OCI-LY7 (cell line): ENCODE measurements at regions not wholly inside any gene's neighbourhood (a gene's known extent, or its start where the extent isn't known, plus 50 kb on each side); places are given as distances from the start of the nearest gene placed in this dataset.
"Not testable (repeated sequence)": the region's sequence is repeated elsewhere in the genome, so short reads cannot be mapped to it uniquely, and the experiment has no call there.

Source experiments
- BruUV-seq: library from RNA; stranded (reverse); fragments of 400-500 nt; replicated peaks from 2 replicates; lab custom pipeline; 2021; lab: Mats Ljungman, UMichigan
- CTCF ChIA-PET: fragments of 300-600 bp; sonication (Branson Sonifier 250); formaldehyde crosslinking; loops from one replicate; lab custom pipeline; 2022; ENCODE audit warnings: antibody characterized with exemption; ENCODE audit not compliant: unreplicated experiment; lab: Charles Lee
- POLR2A ChIA-PET: fragments of 300-600 bp; sonication (Branson Sonifier 250); formaldehyde crosslinking; loops from one replicate; lab custom pipeline; 2022; ENCODE audit warnings: antibody characterized with exemption; lab: Charles Lee
- DNase-seq: peaks from one replicate; pipeline ENCODE4 v3.0.0-alpha.2; 2015; ENCODE audit warnings: low spot score
- H2AFZ ChIP-seq: fragments of 200-600 bp; sonication (generic), shearing (Covaris generic); 2 replicates; pipeline ENCODE4 v1.6.1; 2014; ENCODE audit warnings: mild to moderate bottlenecking, antibody characterized with exemption, low read length, moderate library complexity
- H3K27ac ChIP-seq: fragments of 200-600 bp; sonication (generic); 2 replicates; pipeline ENCODE4 v1.5.1; 2014; ENCODE audit warnings: mixed run types, low read depth, mild to moderate bottlenecking, moderate library complexity, low read length, inconsistent platforms; ENCODE audit not compliant: poor library complexity, severe bottlenecking
- H3K36me3 ChIP-seq: fragments of 200-600 bp; sonication (generic); 2 replicates; pipeline ENCODE4 v1.6.1; 2014; ENCODE audit warnings: mild to moderate bottlenecking, antibody characterized with exemption, low read length, moderate library complexity, mixed read lengths; ENCODE audit not compliant: insufficient read depth
- H3K4me1 ChIP-seq: fragments of 200-600 bp; sonication (generic); 2 replicates; pipeline ENCODE4 v1.5.1; 2014; ENCODE audit warnings: mild to moderate bottlenecking, low read length; ENCODE audit not compliant: insufficient read depth, poor library complexity, severe bottlenecking
- H3K4me2 ChIP-seq: fragments of 200-600 bp; sonication (generic); 2 replicates; pipeline ENCODE4 v1.6.1; 2014; ENCODE audit warnings: mild to moderate bottlenecking, low read length
- H3K4me3 ChIP-seq: fragments of 200-600 bp; sonication (generic); 2 replicates; pipeline ENCODE4 v1.5.1; 2014; ENCODE audit warnings: mild to moderate bottlenecking, low read depth, low read length; ENCODE audit not compliant: poor library complexity, severe bottlenecking
- H3K79me2 ChIP-seq: fragments of 200-600 bp; sonication (generic); 2 replicates; pipeline ENCODE4 v1.6.1; 2016; ENCODE audit warnings: low read depth, mild to moderate bottlenecking, low read length, moderate library complexity, mixed read lengths; ENCODE audit not compliant: insufficient read depth
- H3K9me2 ChIP-seq: fragments of 200-600 bp; sonication (generic); 2 replicates; pipeline ENCODE4 v1.6.1; 2016; ENCODE audit warnings: mild to moderate bottlenecking, low read length, mixed read lengths; ENCODE audit not compliant: insufficient read depth
- H3K9me3 ChIP-seq: fragments of 200-600 bp; sonication (generic); 2 replicates; pipeline ENCODE4 v1.6.1; 2014; ENCODE audit warnings: mild to moderate bottlenecking, mixed run types, low read length, mixed read lengths
- H4K20me1 ChIP-seq: fragments of 200-600 bp; sonication (generic); 2 replicates; pipeline ENCODE4 v1.6.1; 2014; ENCODE audit warnings: mild to moderate bottlenecking, antibody characterized with exemption, low read length, moderate library complexity, mixed read lengths; ENCODE audit not compliant: insufficient read depth
- intact Hi-C: fragments of 100-400 bp; cut with micrococcal nuclease; formaldehyde crosslinking; loops from one replicate; pipeline ENCODE4 v1.10.0; 2022; ENCODE audit not compliant: unreplicated experiment

- H3K9me2 ChIP-seq, H3K4me1 ChIP-seq, H3K36me3 ChIP-seq, CTCF ChIA-PET, H2AFZ ChIP-seq, intact Hi-C loops, BruUV-seq, H4K20me1 ChIP-seq, H3K4me3 ChIP-seq, H3K9me3 ChIP-seq, H3K4me2 ChIP-seq, DNase-seq, H3K79me2 ChIP-seq, H3K27ac ChIP-seq, POLR2A ChIA-PET: not testable (repeated sequence)
These were observed 380.1 kb upstream of the FRG1 start for GRCh38 chr4:189560605-189561004.

- H3K9me3 ChIP-seq, H3K79me2 ChIP-seq, H3K9me2 ChIP-seq, H4K20me1 ChIP-seq, H3K36me3 ChIP-seq, CTCF ChIA-PET, H3K4me3 ChIP-seq, BruUV-seq, H2AFZ ChIP-seq, POLR2A ChIA-PET, intact Hi-C loops, H3K27ac ChIP-seq, DNase-seq, H3K4me1 ChIP-seq, H3K4me2 ChIP-seq: not testable (repeated sequence)
These were observed 376.9 kb upstream of the FRG1 start for GRCh38 chr4:189563751-189564150.

- CTCF ChIA-PET, H4K20me1 ChIP-seq, H3K79me2 ChIP-seq, H3K9me3 ChIP-seq, H3K36me3 ChIP-seq, H3K27ac ChIP-seq, H2AFZ ChIP-seq, H3K4me1 ChIP-seq, H3K4me3 ChIP-seq, H3K4me2 ChIP-seq, H3K9me2 ChIP-seq, BruUV-seq, DNase-seq, intact Hi-C loops, POLR2A ChIA-PET: not testable (repeated sequence)
These were observed 374.4 kb upstream of the FRG1 start for GRCh38 chr4:189566271-189566670.

- H3K9me3 ChIP-seq, H3K4me1 ChIP-seq, H3K27ac ChIP-seq, H3K4me3 ChIP-seq, H4K20me1 ChIP-seq, H3K36me3 ChIP-seq, POLR2A ChIA-PET, DNase-seq, BruUV-seq, H3K4me2 ChIP-seq, H3K9me2 ChIP-seq, CTCF ChIA-PET, H2AFZ ChIP-seq, intact Hi-C loops, H3K79me2 ChIP-seq: not testable (repeated sequence)
These were observed 373.8 kb upstream of the FRG1 start for GRCh38 chr4:189566900-189567299.

GRCh38 chr4:189579645-189580044 is 361.0 kb upstream of the FRG1 start:
- H3K9me2 ChIP-seq, DNase-seq, H3K4me3 ChIP-seq, CTCF ChIA-PET, BruUV-seq, POLR2A ChIA-PET, H2AFZ ChIP-seq, H3K79me2 ChIP-seq, H3K4me1 ChIP-seq, H3K9me3 ChIP-seq, H4K20me1 ChIP-seq, H3K36me3 ChIP-seq, intact Hi-C loops, H3K4me2 ChIP-seq, H3K27ac ChIP-seq: not testable (repeated sequence)

GRCh38 chr4:189586908-189587632 is 353.6 kb upstream of the FRG1 start:
- intact Hi-C loops = not testable (repeated sequence)

More at GRCh38 chr4:189586908-189587632, 353.6 kb upstream of the FRG1 start:
- H3K4me2 ChIP-seq, DNase-seq, POLR2A ChIA-PET, H3K4me1 ChIP-seq, BruUV-seq, H2AFZ ChIP-seq, H3K36me3 ChIP-seq, H3K27ac ChIP-seq, CTCF ChIA-PET, H3K79me2 ChIP-seq, H3K9me3 ChIP-seq, H3K4me3 ChIP-seq, H3K9me2 ChIP-seq, H4K20me1 ChIP-seq: not testable (repeated sequence)
